GDM1 (cell line): ENCODE measurements at regions not wholly inside any gene's neighbourhood (a gene's known extent, or its start where the extent isn't known, plus 50 kb on each side); places are given as distances from the start of the nearest gene placed in this dataset.
"Not testable (repeated sequence)": the region's sequence is repeated elsewhere in the genome, so short reads cannot be mapped to it uniquely, and the experiment has no call there.

Experiments used
- DNase-seq: peaks from one replicate; lab custom pipeline; 2025; lab: John Stamatoyannopoulos, UW

DNA sequence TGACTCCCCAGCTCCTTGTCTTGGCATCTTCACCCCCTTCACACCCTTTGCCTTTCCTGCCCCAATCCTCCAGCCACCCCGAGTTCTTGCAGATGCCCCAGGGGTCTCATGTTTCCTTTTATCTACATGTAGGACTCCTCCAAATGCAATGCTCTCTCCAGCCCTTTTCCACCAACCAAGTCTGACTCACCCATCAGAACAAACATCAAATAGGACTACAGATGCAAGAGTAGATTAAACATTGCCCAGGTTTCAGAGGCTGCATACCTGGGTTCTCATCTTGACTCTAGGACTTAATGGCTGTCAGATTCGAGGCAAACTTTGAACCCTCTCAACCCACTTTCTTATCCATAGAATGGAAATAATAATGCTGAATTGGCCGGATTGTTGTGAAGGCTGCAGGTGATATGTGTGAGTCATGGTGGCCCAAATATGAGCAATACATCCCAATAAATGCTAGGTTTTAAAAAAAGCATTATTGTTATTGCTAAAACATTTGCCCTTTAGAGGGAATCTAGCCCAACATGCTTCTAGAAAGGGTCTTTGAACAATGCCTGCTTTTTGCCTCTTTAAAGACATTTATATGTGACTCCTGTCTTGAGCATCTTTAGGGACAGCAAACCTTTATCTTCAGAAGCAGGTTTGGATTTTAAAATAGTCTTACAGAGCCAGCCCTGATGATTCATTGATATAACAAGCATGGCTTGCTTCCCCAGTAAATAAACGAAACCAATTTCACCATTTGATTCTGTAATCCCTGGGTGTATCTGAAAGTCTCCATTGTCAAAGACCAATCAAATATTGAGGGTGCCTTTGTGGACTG, 310.1 kb downstream of the FOXL1 start:
- no peak for DNase-seq

DNA sequence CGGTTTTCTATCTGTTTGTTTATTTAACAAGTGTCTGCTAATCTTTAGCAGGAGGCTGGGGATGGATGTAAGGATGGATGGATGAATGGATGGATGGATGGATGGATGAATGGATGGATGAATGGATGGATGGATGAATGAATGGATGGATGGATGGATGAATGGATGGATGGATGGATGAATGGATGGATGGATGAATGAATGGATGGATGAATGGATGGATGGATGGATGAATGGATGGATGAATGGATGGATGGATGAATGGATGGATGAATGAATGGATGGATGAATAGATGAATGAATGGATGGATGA, 310.7 kb downstream of the FOXL1 start:
- DNase-seq: not testable (repeated sequence)

- DNase-seq: no peak
Observed at GRCh38 chr16:86889974-86890373, 311.6 kb downstream of the FOXL1 start.

- DNase-seq: no peak
Observed at GRCh38 chr16:86891121-86891520, 312.8 kb downstream of the FOXL1 start.

GRCh38 chr16:86891631-86892030, 313.3 kb downstream of the FOXL1 start:
- no peak for DNase-seq

DNA sequence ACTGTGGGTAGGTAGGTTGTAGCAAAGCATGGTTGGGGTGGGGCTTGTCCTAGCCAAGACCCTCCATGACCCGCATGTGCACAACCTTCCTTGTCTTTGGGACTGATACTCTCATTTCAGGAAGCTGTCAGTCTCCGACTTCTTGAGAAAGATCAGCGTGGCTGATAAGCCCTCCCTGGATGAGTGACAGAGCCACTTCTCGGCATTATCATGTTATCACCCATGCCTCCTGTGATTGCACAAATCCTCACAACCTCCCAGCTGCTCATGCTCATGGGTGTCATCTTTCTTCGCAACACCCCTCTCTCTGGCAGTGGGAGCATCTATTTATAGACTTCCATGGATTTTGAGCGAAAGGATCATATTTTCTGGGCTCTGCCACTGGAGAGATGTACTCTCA, 314.2 kb downstream of the FOXL1 start:
- DNase-seq: no peak

DNA sequence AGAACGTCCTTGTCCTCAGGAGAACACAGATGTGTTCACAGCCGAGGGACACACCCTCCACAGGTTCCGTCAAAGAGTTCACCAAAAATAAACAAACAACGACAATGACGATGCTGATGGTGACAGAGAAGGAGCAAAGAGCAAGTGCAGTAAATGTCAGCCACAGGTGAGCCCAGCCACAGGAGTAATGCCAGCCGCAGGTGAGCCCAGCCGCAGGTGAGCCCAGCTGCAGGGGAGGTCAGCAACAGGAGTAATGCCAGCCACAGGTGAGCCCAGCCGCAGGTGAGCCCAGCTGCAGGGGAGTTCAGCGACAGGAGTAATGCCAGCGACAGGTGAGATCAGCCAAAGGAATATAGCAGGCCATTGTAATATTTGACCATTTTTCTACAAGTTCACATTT, 315.2 kb downstream of the FOXL1 start:
- DNase-seq: no peak

- DNase-seq: no peak
Observed at GRCh38 chr16:86894029-86894567, 315.7 kb downstream of the FOXL1 start.

- no peak for DNase-seq
Observed at GRCh38 chr16:86894925-86895324, 316.6 kb downstream of the FOXL1 start.

- DNase-seq: no peak
Observed at GRCh38 chr16:86895606-86896005, 317.3 kb downstream of the FOXL1 start.

- DNase-seq: no peak
Observed at GRCh38 chr16:86896976-86897375, 318.6 kb downstream of the FOXL1 start.

DNA sequence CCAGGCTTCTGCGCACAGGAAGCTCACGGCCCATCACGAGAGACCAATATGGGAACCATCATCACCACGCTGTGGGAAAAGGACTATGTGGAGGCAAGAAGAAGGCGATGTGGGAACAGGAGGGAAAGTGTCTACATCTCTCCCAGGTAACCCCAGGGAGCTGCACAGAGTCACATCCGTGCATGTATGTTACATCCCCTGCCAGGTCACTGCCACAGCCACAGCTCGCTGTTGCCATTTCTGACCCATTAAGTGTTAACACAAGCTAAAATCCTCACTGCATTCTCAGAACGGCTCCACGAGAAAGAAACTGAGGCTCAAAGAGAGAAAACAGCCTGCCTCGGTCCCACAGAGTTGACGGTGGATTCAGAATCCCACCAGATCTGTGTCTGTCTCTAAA, 319.1 kb downstream of the FOXL1 start:
- no peak for DNase-seq

DNA sequence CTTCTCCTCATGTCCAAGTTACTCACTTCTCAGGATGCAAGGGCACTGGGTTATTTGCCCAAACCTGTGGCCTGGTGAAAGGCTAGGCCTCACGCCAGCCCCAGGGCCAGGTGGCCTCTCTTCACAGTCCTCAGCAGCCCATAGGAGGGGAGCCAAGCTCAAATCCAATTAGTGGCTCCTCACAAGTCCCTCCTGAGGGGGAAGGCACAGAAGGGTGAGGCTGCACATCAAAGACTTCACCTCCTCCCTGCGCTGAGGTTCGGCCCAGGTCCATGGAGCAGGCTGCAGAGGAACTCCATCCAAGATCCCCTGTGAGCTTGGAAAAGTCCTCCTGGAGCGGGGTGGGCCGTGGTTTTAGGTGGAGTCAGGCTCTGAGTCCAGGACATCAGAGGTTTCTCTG, 320.0 kb downstream of the FOXL1 start:
- no peak for DNase-seq

GRCh38 chr16:86899151-86899550, 320.8 kb downstream of the FOXL1 start:
- DNase-seq: no peak

DNA sequence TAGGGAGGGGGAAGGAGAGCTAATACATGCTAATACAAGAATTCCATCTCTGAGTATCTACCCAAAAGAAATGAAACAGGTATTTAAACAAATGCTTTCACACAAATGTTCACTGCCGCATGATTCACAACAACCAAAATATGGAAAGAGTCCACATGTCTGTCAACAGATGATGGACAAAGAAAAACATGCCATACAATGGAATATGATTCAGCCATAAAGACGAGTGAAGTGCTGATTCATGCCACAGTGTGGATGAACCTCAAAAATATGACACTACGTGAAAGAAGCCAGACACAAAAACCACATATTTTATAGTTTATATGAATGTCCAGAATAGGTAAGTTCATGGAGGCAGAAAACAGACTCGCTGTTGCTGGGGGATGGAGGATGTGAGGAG, 321.4 kb downstream of the FOXL1 start:
- no peak for DNase-seq

DNA sequence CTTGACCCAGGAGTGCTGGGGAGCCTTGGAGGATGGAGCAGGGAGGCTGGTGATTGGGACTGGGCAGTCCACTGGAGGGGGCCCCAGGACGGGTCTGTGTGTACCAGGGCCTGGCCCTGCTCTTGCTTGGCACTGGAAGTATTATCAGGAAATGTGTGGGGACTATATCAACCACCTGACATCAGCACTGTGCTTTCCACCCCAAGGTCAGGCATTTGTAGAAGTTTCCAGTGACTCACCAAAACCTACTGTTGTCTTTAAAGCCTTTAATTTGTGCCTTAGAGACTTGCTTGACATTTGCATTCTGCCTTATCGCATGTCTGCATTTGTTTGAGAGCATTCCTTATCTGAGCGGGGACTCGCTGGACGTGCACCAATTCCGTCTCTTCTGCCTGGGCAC, 323.1 kb downstream of the FOXL1 start:
- no peak for DNase-seq

- DNase-seq: no peak
Observed at GRCh38 chr16:86902656-86903001, 324.3 kb downstream of the FOXL1 start.

GRCh38 chr16:86903068-86903467, 324.7 kb downstream of the FOXL1 start:
- DNase-seq: no peak

DNA sequence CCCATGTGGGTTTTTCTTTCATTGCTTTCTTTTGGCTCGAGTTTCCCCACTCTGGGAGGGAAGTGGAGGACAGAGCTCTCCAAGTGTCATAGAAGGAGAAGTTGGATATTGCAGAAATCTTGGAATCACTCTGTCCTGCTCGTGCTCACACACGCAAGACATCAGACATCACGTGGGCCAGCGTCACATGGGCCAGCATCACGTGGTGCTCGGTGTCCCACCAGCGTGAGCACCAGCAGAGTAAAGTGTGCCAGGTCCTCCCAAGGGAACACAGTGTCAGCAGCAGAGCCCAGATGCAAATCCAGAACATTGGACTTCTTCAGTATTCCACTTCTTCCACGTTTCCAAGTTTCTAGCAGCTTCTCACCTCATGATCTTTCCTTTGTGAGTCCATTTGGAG, 327.0 kb downstream of the FOXL1 start:
- DNase-seq: no peak

GRCh38 chr16:86906623-86907022, 328.3 kb downstream of the FOXL1 start:
- DNase-seq: no peak

- no peak for DNase-seq
Observed at GRCh38 chr16:86909359-86910160, 331.2 kb downstream of the FOXL1 start.

DNA sequence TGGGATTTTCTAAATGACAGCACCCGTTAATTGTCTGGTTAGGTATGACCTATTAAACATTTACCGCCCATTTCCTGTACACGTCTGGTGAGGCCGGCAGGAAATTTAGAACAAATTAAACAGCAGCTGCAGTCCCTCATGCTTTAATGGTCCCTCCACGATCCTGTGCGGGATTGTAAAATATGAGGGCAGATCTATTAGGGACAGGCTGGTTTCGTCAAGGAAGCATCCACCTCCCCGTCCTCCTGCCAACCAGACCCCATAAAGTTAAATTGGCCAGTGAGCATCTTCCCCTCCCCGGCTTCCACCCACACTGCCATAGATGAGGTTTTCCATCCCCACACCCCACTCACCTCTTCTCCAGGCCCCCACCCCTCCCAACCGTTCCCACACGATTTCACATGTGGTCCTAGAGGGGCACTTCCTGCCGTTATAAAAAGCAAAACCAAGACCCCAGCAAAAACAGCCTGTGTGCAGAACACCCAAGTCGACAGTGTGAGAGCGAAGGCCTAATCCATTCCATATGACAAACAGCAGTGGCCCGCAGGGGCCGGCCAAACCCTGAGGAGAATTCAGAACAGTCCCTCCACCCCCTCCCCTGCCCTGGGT, 331.9 kb downstream of the FOXL1 start:
- no peak for DNase-seq

DNA sequence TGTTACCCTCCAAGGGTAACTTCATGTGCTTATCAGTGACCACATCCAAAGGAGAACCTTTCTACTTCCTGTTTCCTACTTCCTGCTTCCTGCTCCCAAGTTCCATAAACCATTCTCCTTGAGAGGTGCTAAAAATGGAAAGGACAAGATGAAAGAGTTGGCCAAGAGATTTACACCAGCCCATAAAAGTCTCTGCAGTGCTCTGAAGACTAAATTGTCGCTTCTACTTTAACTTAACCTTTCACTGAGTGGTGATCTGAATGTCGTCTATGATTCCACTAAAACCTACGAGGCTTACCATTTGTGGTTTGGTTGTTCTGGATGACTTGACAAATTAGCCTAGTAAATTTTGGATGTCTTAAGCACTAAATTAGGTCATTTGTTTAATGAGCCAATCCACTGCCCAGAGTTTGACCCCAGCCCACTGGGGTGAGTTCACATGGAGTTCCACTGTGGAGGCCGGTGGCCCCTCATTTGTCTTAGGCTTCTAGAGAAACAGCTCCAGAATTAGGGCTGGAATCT, 333.1 kb downstream of the FOXL1 start:
- no peak for DNase-seq
